ENCODE measurements at regions not wholly inside any gene's neighbourhood (a gene's known extent, or its start where the extent isn't known, plus 50 kb on each side); places are given as distances from the start of the nearest gene placed in this dataset.

GRCh38 chr2:103960951-103961350, 893.0 kb upstream of the POU3F3 start:
- ATAC-seq (no peak), DNase-seq (no peak)
- H3K4me3 ChIP-seq = no peak overlapping the region
- intact Hi-C loops (cut with DNase I) = no loop called here
- H3K4me1 ChIP-seq = no peaks in the 10 kb centered on the region
- no peaks in the 10 kb centered on the region for H3K36me3 ChIP-seq
- TF ChIP-seq CTCF (IDR thresholded peaks at IDR 0.05) = no peak
- no peak overlapping the region for H3K27ac ChIP-seq
- H3K27me3 ChIP-seq = no peaks in the 10 kb centered on the region
- no peaks in the 10 kb centered on the region for H3K9me3 ChIP-seq

DNA sequence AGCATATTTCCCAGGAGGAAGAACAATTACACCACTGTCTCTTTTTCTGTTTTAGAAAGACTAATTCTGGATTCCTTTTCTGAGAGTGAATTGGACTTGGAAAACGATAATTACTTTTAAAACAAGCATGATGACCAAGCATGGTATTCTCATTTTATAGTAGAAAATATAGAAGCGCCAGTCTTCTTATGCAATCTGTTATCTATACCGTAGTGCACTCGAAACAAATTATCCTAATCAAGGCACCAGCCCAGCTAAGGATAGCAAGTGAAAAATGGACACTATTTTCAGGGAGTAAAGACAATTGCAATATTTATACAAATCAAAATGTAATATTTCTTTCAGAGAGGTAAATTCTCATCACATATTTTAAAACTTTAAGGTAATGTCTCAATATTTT, 892.1 kb upstream of the POU3F3 start:
- TF ChIP-seq CTCF (IDR thresholded peaks at IDR 0.05) = no peak
- DNase-seq (no peak), ATAC-seq (no peak)
- no peaks in the 10 kb centered on the region for H3K9me3 ChIP-seq
- H3K27ac ChIP-seq = no peak overlapping the region
- no peaks in the 10 kb centered on the region for H3K36me3 ChIP-seq
- no peak overlapping the region for H3K4me3 ChIP-seq
- intact Hi-C loops (cut with DNase I) = no loop called here
- H3K27me3 ChIP-seq = no peaks in the 10 kb centered on the region
- no peaks in the 10 kb centered on the region for H3K4me1 ChIP-seq

DNA sequence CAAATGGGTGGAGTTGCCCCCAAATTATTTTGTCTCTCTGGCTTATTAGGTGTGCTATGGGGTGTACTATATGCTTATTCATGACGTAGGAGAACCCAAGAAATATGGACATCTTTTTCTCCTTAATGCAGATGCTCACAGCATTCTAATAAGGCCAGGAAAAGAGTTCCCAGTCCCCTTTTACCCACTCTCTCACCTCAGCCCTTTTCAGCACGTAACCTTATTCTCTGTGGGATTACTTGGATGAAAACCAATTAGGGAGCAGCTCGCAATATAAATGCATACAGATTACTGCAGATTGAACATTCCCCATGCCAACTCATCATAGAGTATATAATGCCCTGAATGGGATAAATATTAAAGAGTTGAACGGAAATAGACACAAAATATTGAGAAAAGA, 891.2 kb upstream of the POU3F3 start:
- no peak for TF ChIP-seq CTCF (IDR thresholded peaks at IDR 0.05)
- intact Hi-C loops (cut with DNase I) = no loop called here
- ATAC-seq = no peak

DNA sequence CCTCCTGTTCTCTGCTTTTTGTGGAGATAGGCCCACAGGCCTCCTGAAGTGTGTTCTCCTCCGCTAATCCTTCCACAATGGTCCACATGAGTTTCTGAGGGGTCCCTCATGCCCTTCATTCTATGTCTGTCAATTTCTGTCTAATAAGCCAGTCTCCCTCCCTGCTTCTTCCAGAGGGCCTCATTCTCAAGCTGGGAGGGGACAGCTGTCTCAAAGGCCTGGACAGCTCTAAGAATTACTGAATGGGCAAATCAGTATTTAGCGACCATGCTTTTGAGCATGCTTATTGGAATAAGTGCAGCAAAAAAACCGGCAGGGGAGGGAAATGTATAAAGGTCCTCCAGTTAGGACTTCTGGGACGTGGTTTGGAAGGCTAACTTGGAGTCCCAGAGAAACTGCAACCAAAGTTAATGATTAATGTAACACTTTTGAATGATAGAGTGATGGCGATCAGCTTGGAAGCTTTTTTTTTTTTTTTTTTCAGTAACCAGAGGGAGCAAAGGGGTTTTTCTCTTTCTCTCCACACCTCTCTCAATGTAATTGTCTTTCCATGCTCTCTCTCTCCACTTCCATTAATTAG, 890.7 kb upstream of the POU3F3 start:
- no peaks in the 10 kb centered on the region for H3K36me3 ChIP-seq
- no peak overlapping the region for H3K4me3 ChIP-seq
- H3K27me3 ChIP-seq = no peaks in the 10 kb centered on the region
- no peak for TF ChIP-seq CTCF (IDR thresholded peaks at IDR 0.05)
- intact Hi-C loops (cut with DNase I) = no loop called here
- no peak overlapping the region for H3K27ac ChIP-seq
- no peaks in the 10 kb centered on the region for H3K9me3 ChIP-seq
- no peak for ATAC-seq
- no peak for DNase-seq
- H3K4me1 ChIP-seq = no peaks in the 10 kb centered on the region

More for the DNA sequence above, 891.2 kb upstream of the POU3F3 start:
- no peaks in the 10 kb centered on the region for H3K36me3 ChIP-seq
- H3K27me3 ChIP-seq = no peaks in the 10 kb centered on the region
- H3K4me3 ChIP-seq = no peak overlapping the region
- H3K4me1 ChIP-seq = no peaks in the 10 kb centered on the region
- no peak overlapping the region for H3K27ac ChIP-seq
- no peak for DNase-seq
- H3K9me3 ChIP-seq = no peaks in the 10 kb centered on the region

DNA sequence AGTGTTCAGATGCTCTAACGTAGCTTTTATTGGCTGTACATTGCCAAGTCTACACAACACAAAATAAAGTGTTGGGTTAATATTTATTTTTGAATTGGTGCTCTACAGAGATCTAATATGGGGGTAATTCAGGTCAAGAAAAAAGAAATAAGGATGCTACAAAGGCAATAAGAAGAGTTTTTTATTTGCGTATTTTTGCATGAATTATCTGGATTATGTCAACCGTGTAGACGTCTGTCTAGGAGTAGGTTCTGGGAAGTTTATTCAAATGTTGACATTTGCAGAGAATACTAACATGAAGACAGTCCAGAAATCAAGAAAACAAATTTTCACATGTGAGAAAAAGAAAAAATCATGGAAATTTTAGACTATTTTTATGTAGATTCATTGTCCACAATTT, 876.7 kb upstream of the POU3F3 start:
- no peak overlapping the region for H3K27ac ChIP-seq
- DNase-seq = no peak
- TF ChIP-seq CTCF (IDR thresholded peaks at IDR 0.05) = no peak
- no peaks in the 10 kb centered on the region for H3K9me3 ChIP-seq
- H3K4me3 ChIP-seq = no peak overlapping the region
- no peaks in the 10 kb centered on the region for H3K36me3 ChIP-seq
- H3K27me3 ChIP-seq = no peaks in the 10 kb centered on the region
- H3K4me1 ChIP-seq = no peaks in the 10 kb centered on the region
- no peak for ATAC-seq
- intact Hi-C loops (cut with DNase I) = no loop called here

Data from left lung (tissue), 4 donors.